Right renal cortex interstitium (tissue), 3 donors: ENCODE measurements at regions not wholly inside any gene's neighbourhood (a gene's known extent, or its start where the extent isn't known, plus 50 kb on each side); places are given as distances from the start of the nearest gene placed in this dataset.
"Not testable (repeated sequence)": the region's sequence is repeated elsewhere in the genome, so short reads cannot be mapped to it uniquely, and the experiment has no call there.

Source experiments
- DNase-seq, 3 donors: peaks; one replicate each; pipeline ENCODE4 v3.0.0-alpha.2; 2013; ENCODE audit warnings: low read depth in 3 of 3, low spot score in 2 of 3

- no peak for DNase-seq
Measured at GRCh38 chr10:34016576-34016975, 682.1 kb upstream of the NRP1 start.

- no peak for DNase-seq
Measured at GRCh38 chr10:34015700-34016099, 681.2 kb upstream of the NRP1 start.

DNA sequence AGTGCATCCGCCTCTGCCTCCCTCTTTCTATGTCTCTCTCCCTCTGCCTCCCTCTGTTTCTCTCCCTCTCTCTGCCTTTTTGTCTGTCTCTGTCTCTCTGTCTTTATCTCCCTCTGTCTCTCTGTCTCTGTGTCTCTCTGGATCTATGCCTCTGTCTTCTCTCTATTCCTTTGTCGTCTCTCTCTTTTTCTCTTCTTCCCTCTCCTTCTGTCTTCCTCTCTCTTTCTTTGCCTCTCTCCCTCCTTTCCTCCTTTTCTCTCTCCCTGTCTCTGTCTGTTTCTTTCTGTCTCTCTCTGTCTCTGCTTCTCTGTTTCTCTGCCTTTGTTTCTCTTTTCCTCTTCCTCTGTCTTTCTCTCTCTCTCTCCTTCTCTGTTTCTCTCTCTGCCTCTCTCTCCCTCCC, 678.8 kb upstream of the NRP1 start:
- no peak for DNase-seq

GRCh38 chr10:34010891-34011290, 676.4 kb upstream of the NRP1 start:
- DNase-seq = no peak

DNA sequence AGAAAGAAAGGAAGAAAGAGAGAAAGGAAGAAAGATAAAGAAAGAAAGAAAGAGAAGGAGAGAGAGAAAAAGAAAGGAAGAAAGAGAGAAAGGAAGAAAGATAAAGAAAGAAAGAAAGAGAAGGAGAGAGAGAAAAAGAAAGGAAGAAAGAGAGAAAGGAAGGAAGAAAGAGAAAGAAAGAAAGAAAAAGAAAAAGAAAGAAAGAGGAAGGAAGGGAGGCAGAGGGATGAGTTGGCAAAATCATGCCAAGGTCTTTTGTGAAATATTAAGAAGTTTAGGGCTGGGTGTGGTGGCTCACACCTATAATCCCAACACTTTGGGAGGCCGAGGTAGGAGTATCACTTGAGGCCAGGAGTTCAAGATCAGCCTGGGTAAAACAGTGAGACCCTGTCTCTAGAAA, 675.8 kb upstream of the NRP1 start:
- DNase-seq = not testable (repeated sequence)

DNA sequence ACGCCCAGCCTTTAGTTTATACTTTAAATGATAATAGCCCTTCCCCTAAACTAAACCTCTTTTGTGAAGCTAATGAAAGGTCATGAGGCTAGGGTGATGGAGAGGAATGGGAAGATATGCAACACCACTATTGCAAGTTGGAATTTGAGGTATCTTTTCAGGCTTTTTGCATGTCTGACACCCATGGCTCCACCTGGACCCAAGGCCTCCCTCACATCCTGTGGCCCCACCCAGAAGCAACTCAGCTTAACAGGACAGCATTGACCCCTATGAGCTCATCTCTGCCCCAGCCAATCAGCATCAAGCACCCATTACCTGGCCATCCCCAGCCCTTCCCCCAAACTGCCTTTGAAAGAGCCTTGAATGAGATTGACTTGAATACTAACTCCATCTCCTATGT, 674.2 kb upstream of the NRP1 start:
- no peak for DNase-seq

DNA sequence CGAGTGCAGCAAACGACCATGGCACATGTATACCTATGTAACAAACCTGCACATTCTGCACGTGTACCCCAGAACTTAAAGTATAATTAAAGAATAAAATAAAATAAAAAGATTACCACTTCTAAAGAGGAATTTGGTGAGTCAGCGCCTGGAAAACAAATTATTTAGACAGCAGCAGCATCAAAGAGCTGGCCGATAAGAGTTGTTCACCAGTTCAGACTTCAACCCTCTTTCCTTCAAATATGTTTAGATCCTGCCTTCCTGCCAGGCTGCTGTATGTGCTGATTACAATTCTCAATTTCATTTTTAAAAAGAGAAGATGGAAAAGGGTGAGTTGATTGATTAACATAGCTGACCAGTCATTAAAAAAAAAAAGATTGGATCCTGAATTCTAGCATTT, 672.0 kb upstream of the NRP1 start:
- DNase-seq = no peak

DNA sequence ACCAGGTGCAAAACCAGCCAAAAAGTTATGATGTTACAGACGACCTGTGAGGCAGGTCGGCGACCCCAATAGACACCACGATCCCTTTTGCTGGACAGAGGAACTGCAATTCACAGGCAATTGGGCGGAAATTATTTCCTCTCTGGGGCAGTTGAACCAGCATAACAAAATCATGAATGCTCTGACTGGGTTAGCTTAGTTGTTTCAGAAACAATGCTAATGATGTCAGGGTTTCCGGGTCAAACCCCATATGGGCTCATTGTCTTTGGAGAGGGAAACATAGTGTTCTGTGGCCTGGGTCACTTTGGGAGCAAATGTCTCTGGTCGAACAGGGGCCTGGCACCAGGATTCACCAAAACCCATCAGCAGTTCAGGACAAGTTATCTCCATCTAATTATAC, 669.1 kb upstream of the NRP1 start:
- no peak for DNase-seq

DNA sequence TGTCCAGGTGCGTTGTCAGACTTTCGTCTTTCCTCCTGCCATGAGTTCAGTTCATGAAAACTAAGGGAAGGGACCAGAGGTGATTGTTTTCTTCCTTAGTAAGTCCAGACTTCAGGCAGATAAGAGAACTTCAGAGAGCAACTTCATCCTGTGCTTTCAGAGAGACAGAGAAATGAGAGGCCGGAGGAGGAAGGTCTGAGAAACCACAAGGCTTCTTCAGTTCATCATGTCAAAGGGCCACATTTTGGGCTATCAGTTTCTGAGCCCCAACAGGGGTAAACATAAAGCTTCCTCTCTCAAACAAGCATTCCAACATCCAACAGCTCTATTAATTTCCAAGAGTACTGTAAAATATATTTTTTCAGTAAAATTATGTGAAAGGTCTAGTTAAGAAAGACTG, 668.4 kb upstream of the NRP1 start:
- DNase-seq = no peak

- no peak for DNase-seq
Measured at GRCh38 chr10:34001831-34002230, 667.4 kb upstream of the NRP1 start.

- DNase-seq = no peak
Measured at GRCh38 chr10:34001087-34001580, 666.7 kb upstream of the NRP1 start.

GRCh38 chr10:33993917-33994316, 659.5 kb upstream of the NRP1 start:
- no peak for DNase-seq

DNA sequence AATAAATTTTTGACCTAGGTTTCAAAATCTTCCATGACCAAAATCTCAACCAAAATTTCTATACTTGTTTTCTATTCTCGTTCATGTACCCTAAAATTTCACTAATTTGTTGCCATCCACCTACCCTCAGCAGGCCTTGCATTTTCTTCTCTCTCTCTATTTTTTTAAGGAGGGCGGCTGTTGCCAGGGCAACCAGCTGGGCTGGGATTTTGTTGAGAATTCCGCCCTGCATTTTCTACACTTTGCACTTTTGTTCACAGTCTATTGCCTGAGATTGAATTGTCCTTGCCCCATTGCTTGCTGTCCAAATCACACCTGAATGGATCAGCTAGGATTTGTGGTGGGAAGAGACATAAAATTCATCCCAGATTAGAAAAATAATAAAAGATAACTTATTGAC, 657.5 kb upstream of the NRP1 start:
- no peak for DNase-seq

DNA sequence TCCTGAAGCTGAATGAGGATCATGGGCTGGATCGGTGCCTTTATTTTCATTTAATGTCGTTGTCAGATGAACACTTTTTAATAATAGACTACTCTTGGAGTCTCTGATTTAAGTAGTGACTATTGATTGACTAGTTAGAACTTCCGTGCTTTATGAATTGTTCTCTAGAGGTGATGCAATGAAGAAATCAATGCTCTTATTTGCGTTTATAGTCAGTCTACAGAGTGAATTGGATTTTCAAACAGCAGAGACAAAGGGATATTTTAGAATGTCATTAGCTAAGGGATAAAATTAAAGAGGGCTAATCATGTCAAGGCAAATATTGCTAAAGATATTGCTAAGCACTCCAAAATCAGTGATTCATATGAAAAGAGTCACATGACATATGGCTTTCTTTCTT, 652.0 kb upstream of the NRP1 start:
- DNase-seq = no peak

DNA sequence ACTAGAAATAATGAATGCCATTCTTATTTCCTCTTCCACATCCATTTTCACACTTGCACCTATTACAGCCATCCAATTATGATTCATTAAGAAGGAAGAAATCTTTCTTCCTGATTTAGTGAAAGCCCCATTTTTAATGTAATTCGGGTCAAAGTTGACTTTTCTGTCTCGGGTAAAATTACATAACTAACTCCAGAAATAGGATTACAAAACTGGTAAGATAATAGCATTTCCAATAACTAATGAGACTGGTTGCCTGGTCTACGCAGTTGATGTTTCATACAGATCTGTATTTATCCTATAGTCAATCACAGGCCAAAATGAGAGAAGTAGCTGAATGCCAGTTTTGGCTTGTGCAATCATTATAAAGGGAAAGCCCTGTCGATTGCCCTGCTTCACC, 651.5 kb upstream of the NRP1 start:
- no peak for DNase-seq

DNA sequence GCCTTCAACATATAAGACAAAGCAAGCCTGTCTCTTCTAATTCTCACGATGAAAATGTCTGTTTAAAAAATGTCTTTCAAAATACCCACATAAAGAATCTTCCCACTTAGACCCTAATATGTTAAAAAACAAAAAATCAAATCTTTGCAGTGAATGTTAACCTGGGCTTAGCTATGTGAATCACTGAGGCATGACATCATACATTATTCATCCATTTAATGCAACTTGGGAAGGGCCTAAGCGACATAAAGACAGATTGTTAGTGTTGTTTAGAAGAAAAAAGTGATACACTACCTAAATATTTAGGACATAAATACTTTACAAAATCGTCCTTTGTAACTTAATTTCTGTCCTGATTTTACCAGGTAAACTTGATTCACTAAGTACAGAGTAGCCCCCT, 648.5 kb upstream of the NRP1 start:
- DNase-seq = no peak

GRCh38 chr10:33981301-33981700, 646.8 kb upstream of the NRP1 start:
- no peak for DNase-seq

DNA sequence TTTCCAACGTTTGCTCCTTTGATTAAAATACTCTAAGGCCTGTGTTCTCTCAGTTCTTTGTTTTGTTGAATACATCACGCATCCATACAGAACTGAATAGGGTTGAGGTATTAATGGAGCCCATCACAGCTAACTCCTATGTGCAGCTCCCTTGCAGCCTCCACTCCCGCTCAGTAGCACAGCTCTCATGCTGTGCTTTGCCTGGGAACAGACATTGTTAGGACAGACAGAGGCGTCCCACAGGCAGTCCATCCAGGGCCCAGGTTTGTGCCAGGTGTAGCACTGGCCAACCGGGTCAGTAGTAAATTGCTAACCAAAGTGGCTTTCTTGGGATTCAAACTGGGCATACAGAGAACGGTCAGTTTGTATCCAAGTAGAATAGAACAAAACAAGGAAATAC, 644.7 kb upstream of the NRP1 start:
- DNase-seq = no peak

GRCh38 chr10:33975481-33975880, 641.0 kb upstream of the NRP1 start:
- no peak for DNase-seq

GRCh38 chr10:33974976-33975478, 640.6 kb upstream of the NRP1 start:
- DNase-seq = no peak

DNA sequence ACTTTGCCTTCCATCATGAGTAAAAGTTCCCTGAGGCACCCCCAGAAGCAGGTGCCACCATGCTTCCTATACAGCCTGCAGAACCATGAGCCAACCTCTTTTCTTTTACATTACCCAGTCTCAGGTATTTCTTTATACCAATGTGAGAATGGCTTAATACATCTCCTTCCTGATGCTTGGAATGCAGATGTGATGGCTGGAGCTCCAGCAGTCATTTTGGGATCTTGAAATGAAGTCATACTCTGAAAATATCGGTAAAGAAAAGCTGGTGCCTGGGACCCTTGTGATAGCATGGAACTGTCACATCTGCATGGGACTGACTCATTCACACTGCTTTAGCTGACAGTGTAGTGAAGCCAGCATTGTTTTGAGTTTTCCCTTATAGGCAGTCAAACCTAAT, 634.5 kb upstream of the NRP1 start:
- no peak for DNase-seq

GRCh38 chr10:33967606-33968120, 633.2 kb upstream of the NRP1 start:
- no peak for DNase-seq

- no peak for DNase-seq
Measured at GRCh38 chr10:33966946-33967345, 632.5 kb upstream of the NRP1 start.
